Activated CD4-positive, alpha-beta T cell treated with anti-CD3 and anti-CD28 coated beads, Interleukin-2, amount 10 ng/mL, durations not matched to agents 7 days and 5 days (primary cell): ENCODE measurements at regions not wholly inside any gene's neighbourhood (a gene's known extent, or its start where the extent isn't known, plus 50 kb on each side); places are given as distances from the start of the nearest gene placed in this dataset.

Experiments
- CTCF ChIA-PET: fragments of 350-600 bp; sonication (Branson Sonifier 250); formaldehyde crosslinking; loops from one replicate; lab custom pipeline; 2021; ENCODE audit warnings: antibody characterized with exemption; lab: Charles Lee
- POLR2A ChIA-PET: fragments of 350-600 bp; sonication (Branson Sonifier 250); formaldehyde crosslinking; loops from one replicate; lab custom pipeline; 2021; ENCODE audit warnings: antibody characterized with exemption; lab: Charles Lee
- DNase-seq: peaks from one replicate; pipeline ENCODE4 v3.0.0-alpha.2; 2020
- H3K27ac Mint-ChIP-seq: one replicate; pipeline ENCODE4 v1.8.0; 2021; ENCODE audit warnings: mild to moderate bottlenecking, moderate library complexity, mixed read lengths
- H3K27me3 Mint-ChIP-seq: one replicate; pipeline ENCODE4 v1.8.0; 2021; ENCODE audit warnings: mixed read lengths
- H3K36me3 Mint-ChIP-seq: one replicate; pipeline ENCODE4 v1.8.0; 2021; ENCODE audit warnings: low read depth, mixed read lengths
- H3K4me1 Mint-ChIP-seq: one replicate; pipeline ENCODE4 v1.8.0; 2021; ENCODE audit warnings: mixed read lengths
- H3K4me3 Mint-ChIP-seq: one replicate; pipeline ENCODE4 v1.8.0; 2021; ENCODE audit warnings: mild to moderate bottlenecking, moderate library complexity, mixed read lengths
- H3K9me3 Mint-ChIP-seq: one replicate; pipeline ENCODE4 v1.8.0; 2021; ENCODE audit warnings: mixed read lengths

DNA sequence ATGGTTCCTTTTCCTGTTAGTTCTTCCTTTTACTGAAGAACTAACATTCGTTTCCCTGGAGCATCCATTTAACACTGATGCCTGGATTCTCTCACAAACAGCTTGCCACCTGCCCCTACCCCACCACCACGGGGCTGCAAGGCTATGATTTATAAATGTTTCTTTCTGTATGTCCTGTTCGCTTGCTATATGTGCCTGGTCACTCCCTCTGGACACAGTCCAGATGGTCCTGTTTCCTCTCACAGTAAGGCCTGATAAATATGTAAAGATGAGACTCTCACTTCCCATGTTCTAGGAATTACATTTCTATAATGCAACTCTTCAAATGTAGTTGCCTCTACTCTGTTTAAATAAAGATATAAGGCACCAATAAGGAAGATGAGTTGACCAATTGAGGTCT lies 146.4 kb upstream of the SHB start:
- Mint-ChIP-seq H3K4me1 (no peaks in the 10 kb centered on the region), H3K27me3 (peaks cover 10% of the 10 kb centered on the region), H3K9me3 (no peaks in the 10 kb centered on the region), H3K4me3 (no peak overlapping the region), H3K27ac (no peak overlapping the region), H3K36me3 (no peaks in the 10 kb centered on the region)
- CTCF ChIA-PET: no interaction called here
- DNase-seq: no peak
- POLR2A ChIA-PET: no interaction called here

DNA sequence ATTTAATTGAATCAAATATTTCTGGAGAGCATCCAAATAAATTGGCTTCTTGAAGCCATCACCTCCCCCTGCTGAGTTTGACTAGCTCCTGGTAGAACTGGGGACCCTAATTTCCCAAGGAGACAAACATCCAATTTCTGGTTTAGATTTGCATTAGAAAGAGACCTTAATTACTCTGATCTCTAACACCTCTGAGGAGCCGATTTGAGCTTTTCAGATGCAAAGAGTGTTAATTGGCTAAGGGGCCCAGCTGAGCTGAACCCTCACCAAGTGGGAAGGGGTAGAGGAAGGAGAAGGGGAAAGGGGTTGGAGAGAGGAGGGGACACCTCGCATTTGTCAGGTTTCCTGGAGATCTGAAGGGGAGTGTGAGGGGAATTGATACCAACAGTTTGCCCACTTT lies 145.4 kb upstream of the SHB start:
- H3K36me3 Mint-ChIP-seq: no peaks in the 10 kb centered on the region
- no peaks in the 10 kb centered on the region for H3K4me1 Mint-ChIP-seq
- DNase-seq: no peak
- no peak overlapping the region for H3K27ac Mint-ChIP-seq
- H3K4me3 Mint-ChIP-seq: no peak overlapping the region
- ChIA-PET POLR2A (no interaction called here), CTCF (no interaction called here)
- H3K27me3 Mint-ChIP-seq: peaks cover 10% of the 10 kb centered on the region
- H3K9me3 Mint-ChIP-seq: no peaks in the 10 kb centered on the region

DNA sequence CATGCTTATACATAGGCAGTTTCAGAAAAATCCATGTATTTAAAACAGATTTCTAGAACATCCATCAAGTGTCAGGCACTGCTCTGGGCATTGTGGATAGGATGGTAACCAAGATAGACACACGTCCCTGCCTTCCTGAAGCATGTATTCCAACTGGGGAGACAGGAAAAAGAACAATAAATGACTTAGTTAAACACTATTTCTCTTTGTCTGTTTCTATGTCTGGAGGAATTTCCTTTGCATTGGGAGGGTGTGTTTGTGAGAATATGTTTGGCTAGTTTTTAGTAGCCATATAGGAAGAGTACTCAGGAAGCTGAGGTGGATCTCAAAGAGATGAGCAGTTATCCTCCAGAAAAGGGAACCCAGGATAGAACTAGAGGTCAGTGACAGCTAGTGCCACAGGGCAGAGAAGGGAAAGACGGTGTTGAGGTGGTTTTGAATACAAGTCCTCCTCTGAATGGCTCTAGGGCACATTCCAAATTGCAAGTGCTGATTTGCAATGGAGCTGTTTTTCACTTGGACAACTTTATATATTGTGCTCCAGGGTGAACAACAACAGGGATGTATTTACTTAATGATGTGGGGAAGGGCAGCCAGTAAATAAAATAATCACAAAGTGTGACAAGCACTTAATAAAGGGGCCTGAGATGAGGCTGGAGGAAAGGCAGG lies 144.7 kb upstream of the SHB start:
- no peaks in the 10 kb centered on the region for H3K4me1 Mint-ChIP-seq
- no peaks in the 10 kb centered on the region for H3K36me3 Mint-ChIP-seq
- CTCF ChIA-PET: no interaction called here
- no peaks in the 10 kb centered on the region for H3K9me3 Mint-ChIP-seq
- no peak overlapping the region for H3K4me3 Mint-ChIP-seq
- no peak for DNase-seq
- H3K27ac Mint-ChIP-seq: no peak overlapping the region
- peaks cover 8% of the 10 kb centered on the region for H3K27me3 Mint-ChIP-seq
- POLR2A ChIA-PET: no interaction called here

DNA sequence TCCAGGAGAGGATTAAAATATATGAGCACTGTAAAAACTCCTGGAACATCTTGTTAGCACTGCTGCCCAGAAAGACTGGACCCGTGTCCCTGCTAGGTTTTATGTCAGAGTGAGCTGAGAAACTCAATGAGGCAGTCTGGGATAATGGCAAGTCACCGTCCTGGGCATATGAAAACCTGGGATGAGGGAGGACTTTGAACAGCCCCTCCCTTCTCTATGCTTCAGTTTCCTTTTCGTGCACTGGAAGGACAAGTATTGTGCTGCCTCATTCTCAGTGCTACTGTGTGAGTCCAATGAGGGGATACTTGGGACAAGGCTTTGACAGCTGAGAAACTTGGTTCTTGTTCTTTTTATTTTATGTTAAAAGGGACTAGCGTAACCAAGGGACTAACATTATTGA lies 143.0 kb upstream of the SHB start:
- ChIA-PET POLR2A (no interaction called here), CTCF (no interaction called here)
- Mint-ChIP-seq H3K27ac (no peak overlapping the region), H3K27me3 (peaks cover 8% of the 10 kb centered on the region), H3K36me3 (no peaks in the 10 kb centered on the region), H3K4me3 (no peak overlapping the region), H3K4me1 (no peaks in the 10 kb centered on the region), H3K9me3 (no peaks in the 10 kb centered on the region)
- no peak for DNase-seq

- Mint-ChIP-seq H3K27ac (no peak overlapping the region), H3K9me3 (no peaks in the 10 kb centered on the region), H3K4me3 (no peak overlapping the region), H3K27me3 (peaks cover 8% of the 10 kb centered on the region), H3K36me3 (no peaks in the 10 kb centered on the region), H3K4me1 (no peaks in the 10 kb centered on the region)
- no peak for DNase-seq
- ChIA-PET POLR2A (no interaction called here), CTCF (interaction anchor here (0.6 kb wide), 1 partner anchor 793 kb away, joined by 3 read pairs; no protein-coding TSS in a partner anchor)
Measured at GRCh38 chr9:38211002-38211401, 142.0 kb upstream of the SHB start.

- Mint-ChIP-seq H3K4me1 (no peaks in the 10 kb centered on the region), H3K9me3 (no peaks in the 10 kb centered on the region), H3K36me3 (no peaks in the 10 kb centered on the region), H3K27me3 (peaks cover 1% of the 10 kb centered on the region), H3K27ac (no peak overlapping the region), H3K4me3 (no peak overlapping the region)
- ChIA-PET POLR2A (no interaction called here), CTCF (no interaction called here)
- no peak for DNase-seq
Measured at GRCh38 chr9:38208206-38208901, 139.3 kb upstream of the SHB start.

DNA sequence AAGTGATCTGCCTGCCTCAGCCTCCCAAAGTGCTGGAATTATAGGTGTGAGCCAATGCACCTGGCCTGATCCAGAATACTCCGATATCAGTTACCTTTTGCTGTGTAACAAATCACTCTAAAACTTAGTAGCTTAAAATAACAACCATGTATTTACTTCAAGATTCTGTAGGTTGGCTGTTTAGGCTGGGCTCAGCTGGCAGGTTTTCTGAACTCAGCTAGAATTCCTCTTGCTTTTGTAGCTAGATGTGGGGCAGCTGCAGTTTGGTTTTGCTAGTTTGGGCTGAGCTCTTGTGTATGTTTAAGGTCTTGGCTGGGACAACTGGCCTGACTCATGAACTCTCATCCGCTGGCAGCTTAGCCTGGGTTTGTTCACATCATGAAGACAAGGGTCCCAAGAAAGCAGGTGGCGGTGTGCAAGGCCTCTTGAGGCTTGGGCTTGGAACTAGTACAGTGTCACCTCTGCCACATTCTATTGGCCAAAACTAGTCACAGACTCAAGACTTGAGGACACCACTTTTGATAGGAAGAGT lies 138.3 kb upstream of the SHB start:
- Mint-ChIP-seq H3K4me3 (no peak overlapping the region), H3K36me3 (no peaks in the 10 kb centered on the region), H3K27me3 (peaks cover under 1% of the 10 kb centered on the region), H3K27ac (no peak overlapping the region), H3K4me1 (no peaks in the 10 kb centered on the region), H3K9me3 (peaks cover 1% of the 10 kb centered on the region)
- POLR2A ChIA-PET: no interaction called here
- CTCF ChIA-PET: no interaction called here
- no peak for DNase-seq

DNA sequence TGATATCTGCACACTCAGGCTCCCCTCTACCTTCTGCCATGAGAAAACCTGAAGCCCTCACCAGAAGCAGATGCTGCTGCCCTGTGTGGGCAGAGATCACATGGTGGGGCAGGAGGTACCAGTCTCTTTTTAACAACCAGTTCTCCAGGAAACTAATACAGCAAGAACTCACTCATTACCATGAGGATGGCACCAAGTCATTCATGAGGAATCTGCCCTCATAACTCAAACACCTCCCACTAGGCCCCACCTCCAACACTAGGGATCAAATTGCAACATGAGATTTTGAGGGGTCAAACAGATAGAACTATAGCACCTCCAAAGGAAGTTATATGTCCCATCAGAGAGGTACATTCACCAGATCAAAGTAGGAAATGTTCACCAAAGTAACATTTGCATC lies 136.3 kb upstream of the SHB start:
- no peak for DNase-seq
- Mint-ChIP-seq H3K4me3 (no peak overlapping the region), H3K27me3 (peaks cover 2% of the 10 kb centered on the region), H3K27ac (no peak overlapping the region), H3K36me3 (no peaks in the 10 kb centered on the region), H3K4me1 (no peaks in the 10 kb centered on the region), H3K9me3 (peaks cover 2% of the 10 kb centered on the region)
- ChIA-PET CTCF (interaction anchor here (0.6 kb wide), 1 partner anchor 455 kb away, joined by 3 read pairs; no protein-coding TSS in a partner anchor), POLR2A (no interaction called here)

DNA sequence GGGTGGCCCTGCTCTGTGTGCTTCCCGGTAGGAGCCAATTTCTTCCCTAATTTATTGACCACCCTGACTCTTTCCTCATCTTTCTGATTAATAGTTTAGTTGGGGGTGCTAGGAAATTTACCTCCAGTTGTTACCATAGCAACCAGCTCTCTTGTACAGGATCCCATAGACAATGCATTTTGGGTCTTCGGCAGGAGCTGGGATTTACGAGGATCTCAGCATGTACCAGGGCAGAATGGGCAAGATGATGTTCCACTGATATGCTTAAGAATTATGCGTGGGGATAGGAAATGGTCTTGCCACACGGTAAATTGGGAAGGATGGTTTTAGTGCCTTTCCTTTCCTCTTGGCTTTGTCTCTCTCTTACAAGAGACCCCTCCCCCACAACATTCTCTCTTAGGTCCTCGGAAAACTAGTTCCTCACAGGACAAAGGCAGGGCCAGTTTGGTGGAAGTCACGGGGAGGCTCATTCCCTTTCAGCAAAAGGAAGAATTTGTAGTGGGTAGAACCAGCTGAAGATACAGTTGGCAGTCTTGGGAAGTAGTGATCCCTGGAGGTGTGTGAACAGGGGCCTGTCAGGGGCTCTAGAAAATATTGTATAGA lies 133.4 kb upstream of the SHB start:
- Mint-ChIP-seq H3K4me3 (no peak overlapping the region), H3K4me1 (no peaks in the 10 kb centered on the region)
- CTCF ChIA-PET: no interaction called here

DNA sequence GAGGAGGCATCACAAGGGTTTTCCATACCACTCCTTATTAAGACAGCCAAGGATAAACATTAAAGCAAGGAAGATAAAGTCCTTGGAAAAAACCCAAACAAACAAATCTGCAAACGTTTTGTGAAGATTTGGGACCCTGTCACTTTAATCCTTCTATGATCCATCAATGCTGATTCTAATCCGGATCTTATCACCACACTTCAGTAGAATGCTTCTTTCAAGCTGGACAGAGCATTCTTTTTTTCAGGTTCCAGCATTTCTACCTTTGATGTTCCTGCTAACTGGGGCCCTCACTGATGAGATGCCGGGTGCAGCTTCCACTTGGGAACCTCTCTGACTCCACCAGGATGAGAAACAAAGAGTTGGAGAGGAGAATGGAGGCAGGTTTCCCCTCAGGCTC lies 132.8 kb upstream of the SHB start:
- H3K36me3 Mint-ChIP-seq: no peaks in the 10 kb centered on the region
- peaks cover 2% of the 10 kb centered on the region for H3K27me3 Mint-ChIP-seq
- DNase-seq: no peak
- ChIA-PET CTCF (no interaction called here), POLR2A (no interaction called here)
- H3K27ac Mint-ChIP-seq: no peak overlapping the region
- H3K9me3 Mint-ChIP-seq: peaks cover 2% of the 10 kb centered on the region
- H3K4me3 Mint-ChIP-seq: no peak overlapping the region
- H3K4me1 Mint-ChIP-seq: no peaks in the 10 kb centered on the region

More for the DNA sequence above, 133.4 kb upstream of the SHB start:
- Mint-ChIP-seq H3K9me3 (peaks cover 2% of the 10 kb centered on the region), H3K36me3 (no peaks in the 10 kb centered on the region), H3K27me3 (peaks cover 2% of the 10 kb centered on the region), H3K27ac (no peak overlapping the region)
- POLR2A ChIA-PET: no interaction called here
- no peak for DNase-seq

DNA sequence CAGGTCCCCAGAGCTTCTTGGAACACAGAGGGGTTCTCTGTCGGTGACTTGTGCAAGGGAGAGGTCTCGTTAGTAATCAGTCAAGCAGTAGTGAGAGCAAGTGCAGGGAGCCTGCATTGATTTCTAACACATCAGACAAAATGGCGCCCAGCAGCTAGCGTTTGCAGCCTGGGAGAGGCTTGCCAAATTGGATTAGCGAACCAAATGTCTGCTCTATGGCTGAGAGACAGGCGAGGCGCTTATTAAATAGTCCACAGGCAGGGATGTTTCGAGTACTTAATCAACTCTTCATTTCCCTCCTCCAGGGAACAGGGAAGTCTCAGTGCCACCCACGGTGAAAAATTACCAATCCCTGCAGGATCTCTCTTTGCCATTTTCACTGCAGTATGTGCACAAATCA lies 131.4 kb upstream of the SHB start:
- H3K36me3 Mint-ChIP-seq: no peaks in the 10 kb centered on the region
- POLR2A ChIA-PET: no interaction called here

GRCh38 chr9:38198140-38198539 lies 129.1 kb upstream of the SHB start:
- Mint-ChIP-seq H3K9me3 (peaks cover 2% of the 10 kb centered on the region), H3K36me3 (no peaks in the 10 kb centered on the region), H3K4me3 (no peak overlapping the region), H3K27ac (no peak overlapping the region), H3K27me3 (peaks cover 2% of the 10 kb centered on the region), H3K4me1 (no peaks in the 10 kb centered on the region)
- CTCF ChIA-PET: interaction anchor here (0.6 kb wide), 1 partner anchor 696 kb away, joined by 3 read pairs; no protein-coding TSS in a partner anchor
- POLR2A ChIA-PET: no interaction called here
- DNase-seq: no peak

More for the DNA sequence above, 131.4 kb upstream of the SHB start:
- Mint-ChIP-seq H3K4me1 (no peaks in the 10 kb centered on the region), H3K27ac (no peak overlapping the region), H3K27me3 (peaks cover 2% of the 10 kb centered on the region), H3K9me3 (peaks cover 2% of the 10 kb centered on the region), H3K4me3 (no peak overlapping the region)
- no peak for DNase-seq
- CTCF ChIA-PET: no interaction called here

- no peaks in the 10 kb centered on the region for H3K27me3 Mint-ChIP-seq
- no peaks in the 10 kb centered on the region for H3K36me3 Mint-ChIP-seq
- H3K4me3 Mint-ChIP-seq: no peak overlapping the region
- DNase-seq: no peak
- ChIA-PET CTCF (no interaction called here), POLR2A (no interaction called here)
- H3K27ac Mint-ChIP-seq: no peak overlapping the region
- no peaks in the 10 kb centered on the region for H3K9me3 Mint-ChIP-seq
- no peaks in the 10 kb centered on the region for H3K4me1 Mint-ChIP-seq
Measured at GRCh38 chr9:38196714-38197113, 127.7 kb upstream of the SHB start.
